Uterus (tissue), 3 donors: ENCODE measurements at regions not wholly inside any gene's neighbourhood (a gene's known extent, or its start where the extent isn't known, plus 50 kb on each side); places are given as distances from the start of the nearest gene placed in this dataset.

Experiments
- DNase-seq, 2 donors: peaks; one replicate each; pipeline ENCODE4 v3.0.0-alpha.2; 2019 to 2020
- H3K27ac ChIP-seq, 2 donors: fragments of 200-600 bp; sonication (generic); 1 replicate in 1 of 2; 2 replicates in 1 of 2; pipeline ENCODE4 v1.5.1; 2016 to 2018
- H3K27me3 ChIP-seq, 2 donors: fragments of 200-600 bp; sonication (generic); one replicate each; pipeline ENCODE4 v1.5.1; 2018 to 2019; ENCODE audit warnings: control low read depth in 1 of 2
- H3K36me3 ChIP-seq, 2 donors: fragments of 200-600 bp; sonication (generic); one replicate each; pipeline ENCODE4 v1.5.1; 2019; ENCODE audit warnings: control low read depth in 1 of 2
- H3K4me1 ChIP-seq, 2 donors: fragments of 200-600 bp; sonication (generic); one replicate each; pipeline ENCODE4 v1.5.1; 2018 to 2019; ENCODE audit warnings: control low read depth in 1 of 2
- H3K4me3 ChIP-seq, 2 donors: fragments of 200-600 bp; sonication (generic); 1 replicate in 1 of 2; 2 replicates in 1 of 2; pipeline ENCODE4 v1.5.1; 2018 to 2019; ENCODE audit warnings: mild to moderate bottlenecking in 1 of 2
- H3K9me3 ChIP-seq, 2 donors: fragments of 200-600 bp; sonication (generic); one replicate each; pipeline ENCODE4 v1.5.1; 2019; ENCODE audit warnings: control low read depth in 1 of 2
- POLR2A ChIP-seq, 2 donors: fragments of 450-650 bp; IDR thresholded peaks; one replicate each; pipeline ENCODE4 v1.6.1; 2016; ENCODE audit warnings: antibody characterized with exemption in 2 of 2, mild to moderate bottlenecking in 1 of 2, moderate library complexity in 1 of 2
- intact Hi-C: fragments of 100-400 bp; cut with DNase I; formaldehyde crosslinking; loops from one replicate; pipeline ENCODE4 v1.15.1; 2023; ENCODE audit warnings: low total_unique reads
- TF ChIP-seq, protein P1 (sequence below), 4 experiments: fragments of 200-600 bp in 2 of 4; fragments of 450-650 bp in 2 of 4; sonication (generic) in 2 of 4; IDR thresholded peaks; one replicate each; pipeline ENCODE4 v1.5.1; 2016 to 2019; ENCODE audit warnings: antibody characterized with exemption in 4 of 4, mild to moderate bottlenecking in 2 of 4, moderate library complexity in 1 of 4
- donor health status: DM: yes; HTN: yes; CAD: no.

DNA sequence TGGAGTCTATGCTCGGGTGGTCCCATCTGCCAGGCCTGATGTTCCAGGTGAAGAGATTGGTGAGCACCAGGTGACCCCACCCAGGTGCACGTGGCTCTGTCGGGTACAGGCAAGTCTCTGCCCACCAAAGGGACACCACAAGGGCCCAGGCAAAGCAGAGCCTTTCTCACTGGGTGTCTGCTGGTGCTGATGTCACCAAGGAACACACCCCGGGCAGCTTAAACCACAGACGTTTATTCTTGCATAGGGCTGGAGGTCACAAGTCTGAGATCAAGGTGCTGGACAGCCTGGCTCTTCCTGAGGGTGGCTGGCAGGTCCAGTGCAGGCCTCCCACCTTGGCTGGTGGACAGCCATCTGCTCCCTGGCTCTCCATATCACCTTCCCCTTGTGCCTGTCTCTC is 100.7 kb upstream of the CD93 start:
- Histone ChIP-seq H3K36me3 (no peaks in the 10 kb centered on the region), H3K4me3 (no peak overlapping the region), H3K9me3 (peaks cover 0 to 3% of the 10 kb centered on the region in 2 donors), H3K27ac (no peak overlapping the region), H3K27me3 (no peaks in the 10 kb centered on the region), H3K4me1 (no peaks in the 10 kb centered on the region)
- intact Hi-C loops: no loop called here
- TF ChIP-seq POLR2A (IDR thresholded peaks at IDR 0.05): no peak
- TF ChIP-seq, protein P1, sequence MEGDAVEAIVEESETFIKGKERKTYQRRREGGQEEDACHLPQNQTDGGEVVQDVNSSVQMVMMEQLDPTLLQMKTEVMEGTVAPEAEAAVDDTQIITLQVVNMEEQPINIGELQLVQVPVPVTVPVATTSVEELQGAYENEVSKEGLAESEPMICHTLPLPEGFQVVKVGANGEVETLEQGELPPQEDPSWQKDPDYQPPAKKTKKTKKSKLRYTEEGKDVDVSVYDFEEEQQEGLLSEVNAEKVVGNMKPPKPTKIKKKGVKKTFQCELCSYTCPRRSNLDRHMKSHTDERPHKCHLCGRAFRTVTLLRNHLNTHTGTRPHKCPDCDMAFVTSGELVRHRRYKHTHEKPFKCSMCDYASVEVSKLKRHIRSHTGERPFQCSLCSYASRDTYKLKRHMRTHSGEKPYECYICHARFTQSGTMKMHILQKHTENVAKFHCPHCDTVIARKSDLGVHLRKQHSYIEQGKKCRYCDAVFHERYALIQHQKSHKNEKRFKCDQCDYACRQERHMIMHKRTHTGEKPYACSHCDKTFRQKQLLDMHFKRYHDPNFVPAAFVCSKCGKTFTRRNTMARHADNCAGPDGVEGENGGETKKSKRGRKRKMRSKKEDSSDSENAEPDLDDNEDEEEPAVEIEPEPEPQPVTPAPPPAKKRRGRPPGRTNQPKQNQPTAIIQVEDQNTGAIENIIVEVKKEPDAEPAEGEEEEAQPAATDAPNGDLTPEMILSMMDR (IDR thresholded peaks at IDR 0.05): no peak
- DNase-seq: no peak

DNA sequence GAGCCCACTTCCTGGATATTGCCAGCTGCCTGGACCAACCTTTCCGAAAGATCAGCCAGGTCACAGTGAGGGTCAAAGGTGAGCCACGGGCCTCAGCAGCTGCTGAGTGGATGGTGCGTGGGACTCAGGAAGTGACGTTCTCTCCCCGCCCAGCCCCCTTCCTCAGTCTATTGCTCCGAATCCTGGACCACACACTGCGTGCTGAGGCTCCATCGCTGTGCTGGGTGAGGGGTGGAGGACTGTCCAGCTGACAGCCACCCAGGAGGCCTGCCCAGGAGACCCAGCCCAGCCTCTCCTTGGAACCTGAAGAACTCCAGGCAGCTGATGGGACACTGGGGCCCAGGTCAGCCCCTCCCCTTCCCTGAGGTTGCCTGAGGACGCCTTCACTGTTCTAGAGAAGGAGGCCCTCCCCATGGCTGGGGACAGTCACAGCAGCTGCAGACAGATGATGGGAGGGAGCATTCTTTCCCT is 94.4 kb upstream of the CD93 start:
- TF ChIP-seq, protein P1 (IDR thresholded peaks at IDR 0.05): no peak
- no peak for TF ChIP-seq POLR2A (IDR thresholded peaks at IDR 0.05)
- peaks cover 0 to 3% of the 10 kb centered on the region in 2 donors for H3K9me3 ChIP-seq
- H3K27ac ChIP-seq: no peak overlapping the region
- DNase-seq: no peak
- no peak overlapping the region for H3K4me3 ChIP-seq
- intact Hi-C loops: no loop called here
- H3K36me3 ChIP-seq: no peaks in the 10 kb centered on the region
- H3K4me1 ChIP-seq: no peaks in the 10 kb centered on the region
- no peaks in the 10 kb centered on the region for H3K27me3 ChIP-seq

DNA sequence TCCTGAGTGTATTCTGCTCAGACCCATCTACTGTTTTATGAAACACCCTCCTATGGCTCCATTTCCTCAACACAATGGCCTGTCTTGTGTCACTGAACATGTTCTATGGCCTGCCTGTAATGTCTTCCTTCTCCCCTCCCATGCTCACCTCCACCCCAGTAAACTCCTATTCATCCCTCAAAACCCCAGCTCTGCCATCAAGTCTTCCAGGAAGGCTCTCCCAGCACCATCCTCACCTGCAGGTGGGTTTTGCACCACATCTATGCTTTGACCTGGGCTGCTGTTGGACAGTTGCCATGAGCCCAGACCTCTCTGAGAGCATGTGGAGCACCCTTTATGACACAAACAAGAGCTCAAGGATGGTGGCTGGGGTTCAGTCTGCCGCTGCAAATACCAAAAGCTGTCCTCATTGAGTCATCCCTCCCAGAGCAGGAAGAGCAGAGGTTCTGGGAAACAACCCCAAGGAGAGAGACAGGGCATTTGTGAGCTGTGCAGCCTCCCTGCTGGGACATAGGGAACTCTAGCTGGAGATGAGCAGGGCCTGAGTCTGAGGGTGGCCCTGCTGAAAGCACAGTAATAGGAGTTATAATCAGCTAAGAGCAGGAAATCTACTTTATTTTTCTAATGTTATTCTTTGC is 93.8 kb upstream of the CD93 start:
- Histone ChIP-seq H3K27ac (no peak overlapping the region), H3K27me3 (no peaks in the 10 kb centered on the region), H3K4me3 (no peak overlapping the region), H3K4me1 (no peaks in the 10 kb centered on the region), H3K9me3 (peaks cover 0 to 3% of the 10 kb centered on the region in 2 donors), H3K36me3 (no peaks in the 10 kb centered on the region)
- DNase-seq: no peak
- no peak for TF ChIP-seq POLR2A (IDR thresholded peaks at IDR 0.05)
- intact Hi-C loops: no loop called here

DNA sequence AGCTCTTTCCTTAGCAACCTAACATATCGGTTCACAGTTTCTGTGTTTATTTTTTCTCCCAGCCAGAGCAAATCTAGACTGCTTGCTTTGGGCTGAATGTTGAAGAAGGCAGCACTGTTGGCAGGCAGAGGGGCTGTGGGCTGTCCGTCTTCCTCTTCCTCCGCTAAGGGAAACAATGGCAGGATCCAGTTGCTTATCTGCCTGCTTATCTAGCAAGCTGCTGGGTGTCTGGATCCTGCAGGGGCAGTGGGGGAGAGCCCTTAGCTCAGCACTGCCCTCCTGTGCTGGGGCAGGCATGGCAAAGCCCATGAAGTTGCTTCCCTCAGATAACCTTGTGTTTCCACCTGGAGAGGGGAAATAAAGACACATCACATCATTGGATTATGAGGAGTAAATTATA is 92.7 kb upstream of the CD93 start:
- peaks cover 0 to 3% of the 10 kb centered on the region in 2 donors for H3K9me3 ChIP-seq
- no peaks in the 10 kb centered on the region for H3K27me3 ChIP-seq
- no peak for DNase-seq
- H3K27ac ChIP-seq: no peak overlapping the region
- intact Hi-C loops: no loop called here
- TF ChIP-seq, protein P1 (IDR thresholded peaks at IDR 0.05): peak in 1 of 4 experiments; percentile 7
- TF ChIP-seq POLR2A (IDR thresholded peaks at IDR 0.05): no peak
- no peak overlapping the region for H3K4me3 ChIP-seq
- H3K4me1 ChIP-seq: no peaks in the 10 kb centered on the region
- no peaks in the 10 kb centered on the region for H3K36me3 ChIP-seq

DNA sequence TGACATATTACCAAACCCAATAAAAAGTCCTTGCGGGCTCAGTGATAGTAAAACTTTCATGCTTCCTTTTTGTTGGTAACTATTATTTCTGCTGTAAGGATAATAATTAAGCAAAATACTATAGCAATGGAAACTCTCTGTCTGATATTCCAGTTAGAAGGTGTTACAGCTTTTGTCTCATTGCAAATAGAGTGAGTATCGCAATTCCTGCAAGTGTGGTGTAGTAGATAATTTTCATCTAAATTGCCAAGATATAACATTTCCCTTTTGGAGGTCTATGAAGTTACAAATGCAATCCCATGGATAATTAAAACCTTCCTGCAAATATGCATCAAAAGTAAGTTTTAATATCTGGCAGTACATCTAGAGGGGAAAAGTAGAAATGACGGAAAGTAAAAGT is 88.7 kb upstream of the CD93 start:
- TF ChIP-seq, protein P1 (IDR thresholded peaks at IDR 0.05): no peak
- H3K9me3 ChIP-seq: no peaks in the 10 kb centered on the region
- no peaks in the 10 kb centered on the region for H3K27me3 ChIP-seq
- no peak overlapping the region for H3K4me3 ChIP-seq
- DNase-seq: no peak
- H3K36me3 ChIP-seq: no peaks in the 10 kb centered on the region
- H3K4me1 ChIP-seq: no peaks in the 10 kb centered on the region
- intact Hi-C loops: no loop called here
- H3K27ac ChIP-seq: no peak overlapping the region

DNA sequence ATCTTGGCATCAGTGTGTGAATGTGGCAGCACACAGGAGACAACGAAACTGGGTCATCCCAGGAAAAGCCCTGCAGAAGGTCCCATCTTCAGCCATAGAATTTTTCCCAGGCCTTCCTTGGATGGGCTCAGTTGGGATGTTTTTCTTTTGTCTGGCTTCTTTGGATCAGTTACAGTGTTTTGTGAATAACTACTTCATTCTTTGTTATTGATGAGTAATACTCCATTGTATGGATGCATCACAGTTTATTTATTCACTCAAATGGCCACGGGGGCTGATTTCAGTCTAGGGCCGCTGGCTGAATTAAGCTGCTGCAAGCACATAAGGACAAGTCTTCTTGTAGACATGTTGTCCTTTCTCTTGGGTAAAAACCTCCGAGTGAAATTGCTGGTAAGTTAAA is 81.3 kb upstream of the CD93 start:
- no peaks in the 10 kb centered on the region for H3K36me3 ChIP-seq
- H3K4me3 ChIP-seq: no peak overlapping the region
- TF ChIP-seq POLR2A (IDR thresholded peaks at IDR 0.05): no peak
- TF ChIP-seq, protein P1 (IDR thresholded peaks at IDR 0.05): no peak
- no peak overlapping the region for H3K27ac ChIP-seq
- no peaks in the 10 kb centered on the region for H3K27me3 ChIP-seq
- H3K9me3 ChIP-seq: no peaks in the 10 kb centered on the region
- DNase-seq: no peak
- H3K4me1 ChIP-seq: no peaks in the 10 kb centered on the region
- intact Hi-C loops: no loop called here
